AG09309 (cell line): ENCODE measurements at regions not wholly inside any gene's neighbourhood (a gene's known extent, or its start where the extent isn't known, plus 50 kb on each side); places are given as distances from the start of the nearest gene placed in this dataset.

ENCODE experiments used
- DNase-seq: peaks from one replicate; pipeline ENCODE4 v3.0.0-alpha.2; 2010; ENCODE audit warnings: low read depth
- H3K4me3 ChIP-seq: 2 replicates; pipeline ENCODE4 v1.5.1; 2011; ENCODE audit warnings: mild to moderate bottlenecking, low read depth, low read length, moderate library complexity; ENCODE audit not compliant: control insufficient read depth
- TF ChIP-seq, protein P1 (sequence below): IDR thresholded peaks from 2 replicates; pipeline ENCODE4 v1.5.1; 2011; ENCODE audit warnings: mild to moderate bottlenecking, low read depth, low read length, inconsistent platforms; ENCODE audit not compliant: insufficient read depth, control insufficient read depth; ENCODE audit errors: missing control alignments

DNA sequence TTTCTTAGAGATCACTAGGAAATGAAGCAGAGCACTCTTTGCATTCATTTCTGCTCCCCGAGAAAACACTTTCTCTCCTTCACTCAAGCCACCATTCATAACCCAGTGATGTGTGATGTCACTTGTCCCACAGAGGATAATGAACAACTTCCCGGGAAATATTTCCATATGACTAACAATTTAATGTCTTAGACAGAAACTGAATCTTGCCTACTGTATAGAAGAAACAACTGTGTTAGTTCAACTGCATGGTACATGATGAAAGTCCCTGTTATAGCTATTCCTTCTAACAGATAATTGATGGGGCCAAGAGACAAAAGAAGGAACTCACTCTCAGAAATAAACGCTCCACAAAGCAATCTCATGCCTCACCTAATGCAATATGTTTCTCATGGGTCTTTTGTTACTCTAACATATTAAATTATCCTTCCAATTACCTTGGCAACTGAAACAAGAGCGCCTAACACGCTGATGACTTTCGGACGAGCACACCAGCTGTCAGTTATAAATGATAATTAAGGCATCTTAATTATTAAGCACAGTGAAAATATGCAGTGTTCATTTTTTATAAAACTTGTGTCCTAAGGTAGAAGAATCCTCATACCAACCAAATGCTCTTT lies 113.7 kb upstream of the TLR3 start:
- no peak overlapping the region for H3K4me3 ChIP-seq
- TF ChIP-seq, protein P1, sequence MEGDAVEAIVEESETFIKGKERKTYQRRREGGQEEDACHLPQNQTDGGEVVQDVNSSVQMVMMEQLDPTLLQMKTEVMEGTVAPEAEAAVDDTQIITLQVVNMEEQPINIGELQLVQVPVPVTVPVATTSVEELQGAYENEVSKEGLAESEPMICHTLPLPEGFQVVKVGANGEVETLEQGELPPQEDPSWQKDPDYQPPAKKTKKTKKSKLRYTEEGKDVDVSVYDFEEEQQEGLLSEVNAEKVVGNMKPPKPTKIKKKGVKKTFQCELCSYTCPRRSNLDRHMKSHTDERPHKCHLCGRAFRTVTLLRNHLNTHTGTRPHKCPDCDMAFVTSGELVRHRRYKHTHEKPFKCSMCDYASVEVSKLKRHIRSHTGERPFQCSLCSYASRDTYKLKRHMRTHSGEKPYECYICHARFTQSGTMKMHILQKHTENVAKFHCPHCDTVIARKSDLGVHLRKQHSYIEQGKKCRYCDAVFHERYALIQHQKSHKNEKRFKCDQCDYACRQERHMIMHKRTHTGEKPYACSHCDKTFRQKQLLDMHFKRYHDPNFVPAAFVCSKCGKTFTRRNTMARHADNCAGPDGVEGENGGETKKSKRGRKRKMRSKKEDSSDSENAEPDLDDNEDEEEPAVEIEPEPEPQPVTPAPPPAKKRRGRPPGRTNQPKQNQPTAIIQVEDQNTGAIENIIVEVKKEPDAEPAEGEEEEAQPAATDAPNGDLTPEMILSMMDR = no peak
- no peak for DNase-seq

DNA sequence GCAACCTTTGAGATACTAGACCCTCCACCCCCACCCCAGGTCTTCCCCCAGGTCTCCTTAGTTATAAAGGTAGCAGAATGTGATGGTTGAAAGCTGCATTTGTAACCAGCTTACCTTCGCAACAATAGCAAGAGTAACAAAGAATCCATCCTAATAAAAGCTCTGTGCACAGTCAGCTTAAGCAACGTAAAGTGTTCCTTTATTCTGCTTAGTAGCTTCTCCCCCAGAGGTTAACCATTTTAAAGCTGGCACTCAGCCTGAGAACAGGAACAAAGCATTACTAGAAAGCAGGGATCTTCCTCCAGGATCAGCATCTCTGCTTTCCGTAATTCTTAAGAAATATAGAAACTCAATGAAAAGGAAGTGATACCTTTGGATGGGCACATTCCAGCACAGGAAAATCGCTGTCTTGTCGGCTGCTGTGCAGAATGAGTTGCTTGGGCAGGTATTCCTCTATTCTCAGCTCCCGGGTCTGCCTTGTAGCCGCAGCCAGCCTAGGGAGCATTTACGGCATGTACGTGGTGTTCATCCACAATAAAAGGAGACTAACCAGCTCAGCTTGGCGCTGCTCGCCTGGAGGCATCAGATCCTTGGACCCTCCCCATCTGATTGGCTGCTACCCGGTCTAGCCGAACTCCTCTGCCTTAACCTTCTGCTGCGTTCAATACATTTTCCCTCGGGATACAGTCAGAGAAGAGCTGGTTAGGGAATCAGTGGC lies 113.0 kb upstream of the TLR3 start:
- TF ChIP-seq, protein P1 = no peak
- no peak for DNase-seq
- no peak overlapping the region for H3K4me3 ChIP-seq

- H3K4me3 ChIP-seq = no peak overlapping the region
- TF ChIP-seq, protein P1 = no peak
- DNase-seq = no peak
These were observed 112.4 kb upstream of the TLR3 start for GRCh38 chr4:185956544-185956940.

DNA sequence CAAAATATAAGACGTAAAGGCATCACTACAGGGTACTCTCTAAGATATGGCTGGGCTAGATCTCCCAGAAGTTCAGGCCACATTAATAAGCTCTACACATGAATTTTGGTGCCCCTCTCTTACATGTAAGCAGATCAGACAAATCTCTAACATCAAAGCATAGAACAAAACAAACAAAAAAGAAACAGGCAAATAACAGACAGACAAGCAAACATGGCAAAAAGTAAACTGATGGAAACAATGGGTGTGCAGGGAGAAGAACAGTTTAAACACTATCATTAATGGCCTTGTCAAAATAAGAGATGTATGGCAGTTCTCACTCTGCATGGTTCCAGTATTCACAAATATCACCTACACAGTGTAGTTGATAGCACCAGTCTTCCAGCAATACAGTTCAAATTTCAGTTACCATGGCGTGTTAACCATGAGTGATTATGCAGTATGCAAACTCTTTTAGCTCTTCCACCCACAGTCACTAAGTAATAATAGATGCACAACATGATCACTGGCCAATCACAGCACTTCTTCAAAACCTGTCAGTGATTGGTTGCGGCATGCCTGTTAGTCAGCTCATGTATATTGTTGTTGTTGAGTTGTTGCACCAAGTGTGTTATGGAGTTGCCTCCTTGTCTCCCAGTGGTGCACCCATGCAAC lies 110.7 kb upstream of the TLR3 start:
- DNase-seq = no peak

GRCh38 chr4:185965426-185966384 lies 103.3 kb upstream of the TLR3 start:
- no peak for DNase-seq
- TF ChIP-seq, protein P1 = no peak
- no peak overlapping the region for H3K4me3 ChIP-seq

More for the DNA sequence above, 110.7 kb upstream of the TLR3 start:
- no peak overlapping the region for H3K4me3 ChIP-seq
- TF ChIP-seq, protein P1 = no peak

DNA sequence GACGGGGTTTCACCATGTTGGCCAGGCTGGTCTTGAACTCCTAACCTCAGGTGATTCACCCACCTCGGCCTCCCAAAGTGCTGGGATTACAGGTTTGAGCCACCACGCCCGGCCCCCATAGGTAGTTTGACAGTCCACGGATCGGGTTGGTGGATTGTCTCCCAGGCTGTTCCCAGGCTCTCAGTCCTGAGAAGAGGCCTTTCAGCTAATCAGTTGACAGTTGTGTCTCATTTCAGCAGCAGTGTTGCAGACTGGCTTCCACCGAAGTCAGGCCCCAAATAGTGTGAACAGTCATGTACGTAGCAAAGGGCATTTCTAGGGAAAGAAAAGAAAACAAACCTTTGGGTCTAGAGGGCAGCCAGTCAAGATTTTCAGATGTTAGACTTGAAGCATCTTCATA lies 102.4 kb upstream of the TLR3 start:
- TF ChIP-seq, protein P1 = no peak
- DNase-seq = no peak

More for the DNA sequence above, 102.4 kb upstream of the TLR3 start:
- H3K4me3 ChIP-seq = no peak overlapping the region
